ENCODE measurements at regions not wholly inside any gene's neighbourhood (a gene's known extent, or its start where the extent isn't known, plus 50 kb on each side); places are given as distances from the start of the nearest gene placed in this dataset.

DNA sequence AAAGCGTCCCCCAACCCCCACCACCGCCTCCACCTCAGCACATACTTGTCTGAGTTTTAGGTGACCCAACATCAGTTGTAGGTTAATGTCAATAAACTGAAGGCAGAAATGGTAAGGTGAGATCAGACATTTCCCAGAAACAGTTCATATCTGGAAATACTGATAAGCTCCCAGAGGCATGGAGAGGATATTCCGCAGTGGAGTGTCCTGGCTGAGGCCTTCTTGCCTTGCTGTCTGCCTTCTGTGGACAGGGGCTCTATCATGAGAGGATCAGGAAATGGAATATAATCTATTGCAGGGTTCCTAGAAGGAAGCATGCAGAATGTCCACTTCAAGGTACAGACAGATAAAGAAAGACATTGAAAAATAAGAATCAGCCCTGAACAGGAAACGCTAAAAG is 473.3 kb upstream of the MKI67 start (continued):
- TF ChIP-seq, protein P1, sequence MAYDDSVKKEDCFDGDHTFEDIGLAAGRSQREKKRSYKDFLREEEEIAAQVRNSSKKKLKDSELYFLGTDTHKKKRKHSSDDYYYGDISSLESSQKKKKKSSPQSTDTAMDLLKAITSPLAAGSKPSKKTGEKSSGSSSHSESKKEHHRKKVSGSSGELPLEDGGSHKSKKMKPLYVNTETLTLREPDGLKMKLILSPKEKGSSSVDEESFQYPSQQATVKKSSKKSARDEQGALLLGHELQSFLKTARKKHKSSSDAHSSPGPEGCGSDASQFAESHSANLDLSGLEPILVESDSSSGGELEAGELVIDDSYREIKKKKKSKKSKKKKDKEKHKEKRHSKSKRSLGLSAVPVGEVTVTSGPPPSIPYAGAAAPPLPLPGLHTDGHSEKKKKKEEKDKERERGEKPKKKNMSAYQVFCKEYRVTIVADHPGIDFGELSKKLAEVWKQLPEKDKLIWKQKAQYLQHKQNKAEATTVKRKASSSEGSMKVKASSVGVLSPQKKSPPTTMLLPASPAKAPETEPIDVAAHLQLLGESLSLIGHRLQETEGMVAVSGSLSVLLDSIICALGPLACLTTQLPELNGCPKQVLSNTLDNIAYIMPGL (CRISPR knock-in tag; IDR thresholded peaks at IDR 0.05) = no peak
- TF ChIP-seq POLR2A (conservative IDR thresholded peaks at IDR 0.05) = no peak
- no peak for TF ChIP-seq ELK3 (CRISPR knock-in tag; IDR thresholded peaks at IDR 0.05)
- no peak for TF ChIP-seq KLF1 (tag; IDR thresholded peaks at IDR 0.05)
- TF ChIP-seq KLF13 (tag; IDR thresholded peaks at IDR 0.05; ENCODE audit: borderline replicate concordance, low read depth) = no peak
- TF ChIP-seq CREB5 (CRISPR knock-in tag; IDR thresholded peaks at IDR 0.05) = no peak
- TF ChIP-seq SMARCB1 (IDR thresholded peaks at IDR 0.05; ENCODE audit: insufficient read length, low read depth) = no peak
- TF ChIP-seq ARID3A (IDR thresholded peaks at IDR 0.05; ENCODE audit: borderline replicate concordance, low read depth, low read length) = 0 out of 2 replicates have a peak, but pooled peaks have one; percentile 28
- no peak for TF ChIP-seq NEUROD1 (IDR thresholded peaks at IDR 0.05; ENCODE audit: borderline replicate concordance, low read depth, low read length, partially characterized antibody)
- TF ChIP-seq ILK (tag; IDR thresholded peaks at IDR 0.05; ENCODE audit: borderline replicate concordance, low read depth) = no peak
- no peak for TF ChIP-seq ZNF707 (CRISPR knock-in tag; conservative IDR thresholded peaks at IDR 0.05)
- TF ChIP-seq, protein P2, sequence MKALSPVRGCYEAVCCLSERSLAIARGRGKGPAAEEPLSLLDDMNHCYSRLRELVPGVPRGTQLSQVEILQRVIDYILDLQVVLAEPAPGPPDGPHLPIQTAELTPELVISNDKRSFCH (CRISPR knock-in tag; IDR thresholded peaks at IDR 0.05) = no peak
- TF ChIP-seq, protein P2 (tag; IDR thresholded peaks at IDR 0.05) = no peak
- TF ChIP-seq MNT (conservative IDR thresholded peaks at IDR 0.05) = no peak; a peak in 2 of 4 replicates
- TF ChIP-seq CBFA2T2 (conservative IDR thresholded peaks at IDR 0.05) = peak; percentile 93
- TF ChIP-seq GATAD2A (IDR thresholded peaks at IDR 0.05) = peak; percentile 53; the same call in 1 of the 2 replicates
- no peak for TF ChIP-seq PREB (CRISPR knock-in tag; IDR thresholded peaks at IDR 0.05)
- no peak for TF ChIP-seq THRAP3 (IDR thresholded peaks at IDR 0.05; ENCODE audit: borderline replicate concordance)
- peak; percentile 77 for TF ChIP-seq MEIS2 (IDR thresholded peaks at IDR 0.05; ENCODE audit: partially characterized antibody)
- no peak for TF ChIP-seq RFX5 (IDR thresholded peaks at IDR 0.05; ENCODE audit: low read depth, low read length)
- no peak for TF ChIP-seq ZNF134 (CRISPR knock-in tag; conservative IDR thresholded peaks at IDR 0.05)

All from K562 (cell line).